Left lung (tissue), 4 donors: ENCODE measurements at regions not wholly inside any gene's neighbourhood (a gene's known extent, or its start where the extent isn't known, plus 50 kb on each side); places are given as distances from the start of the nearest gene placed in this dataset.
"Not testable (repeated sequence)": the region's sequence is repeated elsewhere in the genome, so short reads cannot be mapped to it uniquely, and the experiment has no call there.

Experiments used
- ATAC-seq: fragments of 200-7000 bp; cut with Tn5 transposase; one replicate; pipeline ENCODE4 v1.9.1; 2020; ENCODE audit warnings: moderate library complexity
- DNase-seq, 4 donors: peaks; one replicate each; pipeline ENCODE4 v3.0.0-alpha.2; 2013 to 2020
- H3K27ac ChIP-seq, 2 donors: fragments of 200-600 bp; sonication (generic) in 1 of 2; one replicate each; pipeline versions ENCODE4 v1.5.0 to v1.8.0; 2020 to 2021
- H3K27me3 ChIP-seq, 2 donors: fragments of 200-600 bp; sonication (generic) in 1 of 2; one replicate each; pipeline versions ENCODE4 v1.5.0 to v1.8.0; 2020 to 2021
- H3K36me3 ChIP-seq, 2 donors: fragments of 200-600 bp; sonication (generic) in 1 of 2; one replicate each; pipeline versions ENCODE4 v1.5.0 to v1.8.0; 2020 to 2021
- H3K4me1 ChIP-seq, 2 donors: fragments of 200-600 bp; one replicate each; pipeline ENCODE4 v1.8.0; 2021
- H3K4me3 ChIP-seq, 2 donors: fragments of 200-600 bp; sonication (generic) in 1 of 2; one replicate each; pipeline versions ENCODE4 v1.5.0 to v1.8.0; 2020 to 2021; ENCODE audit warnings: mild to moderate bottlenecking in 1 of 2
- H3K9me3 ChIP-seq, 2 donors: fragments of 200-600 bp; sonication (generic) in 1 of 2; one replicate each; pipeline versions ENCODE4 v1.5.0 to v1.8.0; 2020 to 2021
- CTCF ChIP-seq, 2 donors: fragments of 200-600 bp; sonication (generic) in 1 of 2; IDR thresholded peaks; one replicate each; pipeline versions ENCODE4 v1.5.0 to v1.8.0; 2021; ENCODE audit warnings: antibody characterized with exemption in 2 of 2
- intact Hi-C, 2 donors: fragments of 100-400 bp; cut with DNase I; formaldehyde crosslinking; loops; one replicate each; pipeline versions ENCODE4 v1.11.2 to v1.14.2; 2022
- donor health status: DM: no; HTN: yes; CAD: no.
- donor health status: DM: no; HTN: no; CAD: no.

GRCh38 chr6:80489911-80490635, 383.6 kb downstream of the BCKDHB start:
- Histone ChIP-seq H3K27ac (no peak overlapping the region), H3K27me3 (no peaks in the 10 kb centered on the region), H3K9me3 (no peaks in the 10 kb centered on the region), H3K4me1 (no peaks in the 10 kb centered on the region), H3K4me3 (no peak overlapping the region), H3K36me3 (no peaks in the 10 kb centered on the region)
- ATAC-seq = no peak
- no peak for TF ChIP-seq CTCF (IDR thresholded peaks at IDR 0.05)
- intact Hi-C loops = no loop called here
- DNase-seq = no peak

- Histone ChIP-seq H3K9me3 (no peaks in the 10 kb centered on the region), H3K27ac (no peak overlapping the region), H3K27me3 (no peaks in the 10 kb centered on the region), H3K36me3 (no peaks in the 10 kb centered on the region), H3K4me1 (no peaks in the 10 kb centered on the region), H3K4me3 (no peak overlapping the region)
- TF ChIP-seq CTCF (IDR thresholded peaks at IDR 0.05) = no peak
- DNase-seq (no peak), ATAC-seq (no peak)
- intact Hi-C loops = no loop called here
These were observed 381.7 kb downstream of the BCKDHB start for GRCh38 chr6:80488190-80488589.

- H3K27me3 ChIP-seq, ATAC-seq, DNase-seq, H3K9me3 ChIP-seq, H3K27ac ChIP-seq, H3K4me3 ChIP-seq, H3K4me1 ChIP-seq, intact Hi-C loops, H3K36me3 ChIP-seq: not testable (repeated sequence)
These were observed 379.0 kb downstream of the BCKDHB start for GRCh38 chr6:80485494-80485893.

GRCh38 chr6:80482056-80482455, 375.6 kb downstream of the BCKDHB start:
- no peaks in the 10 kb centered on the region for H3K9me3 ChIP-seq
- no peak overlapping the region for H3K27ac ChIP-seq
- TF ChIP-seq CTCF (IDR thresholded peaks at IDR 0.05) = no peak
- H3K4me3 ChIP-seq = no peak overlapping the region
- intact Hi-C loops = no loop called here
- H3K4me1 ChIP-seq = no peaks in the 10 kb centered on the region
- DNase-seq (no peak), ATAC-seq (no peak)
- no peaks in the 10 kb centered on the region for H3K27me3 ChIP-seq
- H3K36me3 ChIP-seq = no peaks in the 10 kb centered on the region

GRCh38 chr6:80480421-80481157, 374.1 kb downstream of the BCKDHB start:
- ATAC-seq (no peak), DNase-seq (no peak)
- Histone ChIP-seq H3K36me3 (no peaks in the 10 kb centered on the region), H3K27me3 (no peaks in the 10 kb centered on the region), H3K27ac (no peak overlapping the region), H3K9me3 (no peaks in the 10 kb centered on the region), H3K4me1 (no peaks in the 10 kb centered on the region), H3K4me3 (no peak overlapping the region)
- TF ChIP-seq CTCF (IDR thresholded peaks at IDR 0.05) = no peak
- intact Hi-C loops = no loop called here
